ENCODE measurements at regions not wholly inside any gene's neighbourhood (a gene's known extent, or its start where the extent isn't known, plus 50 kb on each side); places are given as distances from the start of the nearest gene placed in this dataset.

GRCh38 chr1:19552291-19553010 is 67.1 kb upstream of the CAPZB start:
- TF ChIP-seq CTCF (IDR thresholded peaks at IDR 0.05; ENCODE audit: low read depth, low read length, poor library complexity, severe bottlenecking) (no peak), EZH2phosphoT487 (IDR thresholded peaks at IDR 0.05; ENCODE audit: borderline replicate concordance, low read length) (no peak)
